NCI-H187 treated with DMSO at 0.1 percent for 48 hours (cell line): ENCODE measurements at regions not wholly inside any gene's neighbourhood (a gene's known extent, or its start where the extent isn't known, plus 50 kb on each side); places are given as distances from the start of the nearest gene placed in this dataset.

Experiments used
- DNase-seq: peaks from one replicate; lab custom pipeline; 2025; lab: John Stamatoyannopoulos, UW

DNA sequence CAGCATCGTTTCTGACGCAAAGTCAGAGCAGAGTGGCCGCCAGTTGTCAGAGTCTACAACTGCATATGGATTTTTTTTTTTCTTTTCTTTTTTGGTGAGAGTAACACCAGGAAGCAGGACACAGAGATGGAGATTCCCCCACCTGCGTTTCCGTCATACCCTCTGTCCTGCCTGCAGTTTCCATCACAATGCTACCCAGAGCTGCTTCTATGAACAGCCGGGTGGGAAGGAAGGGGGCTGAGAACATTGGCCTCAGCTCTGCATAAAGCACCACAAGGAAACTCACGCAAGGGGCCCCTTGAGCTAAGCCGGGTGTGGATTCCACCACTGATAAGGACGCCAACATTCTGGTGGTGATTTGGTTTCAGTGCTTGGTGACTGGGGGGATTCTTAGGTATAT lies 183.5 kb upstream of the AFDN start:
- no peak for DNase-seq

DNA sequence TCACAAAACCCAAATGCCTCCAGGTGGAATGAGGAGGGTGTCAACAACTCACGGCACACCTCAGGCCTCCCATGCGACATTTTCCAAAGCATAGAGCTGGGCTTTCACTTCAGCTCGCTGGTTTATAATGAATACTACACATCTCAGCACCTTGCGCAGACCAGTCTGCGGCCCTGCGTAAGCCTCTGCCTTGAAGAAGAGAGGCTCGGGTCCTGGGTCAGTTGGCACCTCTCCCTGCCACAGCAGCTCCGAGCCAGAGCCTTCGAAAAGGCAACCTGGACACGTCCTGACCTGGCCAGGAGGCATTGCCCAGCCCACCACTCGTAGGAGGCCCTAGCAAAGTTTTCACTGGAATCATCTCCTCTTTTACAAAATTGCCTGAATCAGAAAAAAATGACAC lies 183.0 kb upstream of the AFDN start:
- DNase-seq, result no peak

DNA sequence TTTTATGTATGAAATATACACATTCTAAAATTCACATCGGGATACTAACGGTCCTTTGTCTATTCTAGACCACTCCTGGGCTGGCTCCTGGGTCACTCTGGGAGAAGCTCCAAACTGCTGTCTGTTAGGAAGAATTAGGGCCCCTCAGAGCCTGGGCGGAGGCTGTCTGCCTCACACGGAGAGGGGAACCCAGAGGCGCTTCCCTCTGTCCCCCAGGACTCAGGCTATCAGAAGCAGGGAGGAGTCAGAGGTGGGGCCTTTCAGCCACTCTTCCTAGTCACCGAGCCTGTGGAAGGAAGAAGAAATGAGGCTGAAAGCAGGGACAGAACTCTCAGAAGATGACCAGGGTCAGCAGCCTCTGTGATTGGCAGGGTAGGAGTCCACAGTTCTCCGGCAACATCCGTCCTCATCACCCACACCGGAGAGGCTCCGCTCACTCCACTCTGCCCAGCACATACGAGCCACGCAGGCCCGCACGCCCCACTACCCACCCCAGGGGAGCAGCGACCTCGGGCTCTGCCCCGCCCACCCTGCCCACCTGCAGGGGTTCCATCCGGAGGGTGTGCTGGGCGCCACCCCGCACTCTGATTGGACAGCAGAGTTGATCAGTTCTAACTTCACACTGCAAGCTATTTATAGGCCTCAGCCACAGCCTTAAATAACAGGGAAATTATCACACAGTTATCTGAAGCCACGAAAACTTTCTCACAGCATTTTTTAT lies 182.1 kb upstream of the AFDN start:
- no peak for DNase-seq

DNA sequence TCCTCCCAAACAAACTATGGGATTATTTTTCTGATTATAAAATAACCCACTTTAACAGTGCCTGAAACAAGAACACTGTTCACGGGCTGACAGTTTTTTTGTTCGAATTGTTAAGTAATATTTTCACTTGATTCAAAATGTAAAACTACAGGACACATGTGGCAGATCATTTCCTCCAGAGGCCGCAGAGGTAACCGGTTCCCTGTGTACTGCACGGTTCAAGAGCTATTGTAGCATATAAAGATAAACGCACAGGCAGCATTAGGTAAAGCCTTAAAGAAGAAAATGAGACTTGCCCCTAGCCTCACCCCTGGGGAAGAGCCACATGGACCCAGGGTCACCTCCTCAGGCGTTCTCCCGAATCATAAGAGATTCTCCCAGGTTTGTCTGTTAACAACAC lies 181.3 kb upstream of the AFDN start:
- no peak for DNase-seq

GRCh38 chr6:167647306-167647705 lies 179.4 kb upstream of the AFDN start:
- DNase-seq, result no peak

DNA sequence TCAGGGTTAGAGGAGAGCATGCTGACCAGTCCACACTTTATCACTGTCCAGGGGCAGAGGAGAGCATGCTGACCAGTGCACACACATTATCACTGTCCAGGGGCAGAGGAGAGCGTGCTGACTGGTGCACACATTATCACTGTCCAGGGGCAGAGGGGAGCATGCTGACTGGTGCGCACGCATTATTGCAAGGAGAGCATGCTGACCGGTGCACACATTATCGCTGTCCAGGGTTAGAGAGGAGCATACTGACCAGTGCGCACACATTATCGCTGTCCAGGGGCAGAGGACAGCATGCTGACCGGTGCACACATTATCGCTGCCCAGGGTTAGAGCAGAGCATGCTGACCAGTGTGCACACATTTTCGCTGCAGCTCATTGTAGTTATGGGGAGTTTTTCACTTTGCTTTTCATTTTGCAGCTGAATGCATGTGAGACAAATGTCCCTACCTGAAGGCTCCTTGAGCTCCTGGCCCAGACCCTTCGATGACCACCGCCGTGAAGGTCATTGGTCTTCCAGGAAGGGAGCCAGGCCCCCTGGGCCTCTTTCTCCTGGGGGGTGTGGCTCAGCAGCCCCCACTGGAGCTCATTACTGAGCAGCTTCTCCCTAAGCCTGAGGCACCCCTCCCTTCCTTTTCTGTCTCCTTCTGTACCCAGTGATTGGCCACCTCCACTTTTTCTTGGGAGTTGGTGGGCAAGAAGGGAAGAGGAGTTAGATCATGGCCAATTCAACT lies 178.8 kb upstream of the AFDN start:
- no peak for DNase-seq

GRCh38 chr6:167648501-167649278 lies 178.0 kb upstream of the AFDN start:
- DNase-seq, result no peak

DNA sequence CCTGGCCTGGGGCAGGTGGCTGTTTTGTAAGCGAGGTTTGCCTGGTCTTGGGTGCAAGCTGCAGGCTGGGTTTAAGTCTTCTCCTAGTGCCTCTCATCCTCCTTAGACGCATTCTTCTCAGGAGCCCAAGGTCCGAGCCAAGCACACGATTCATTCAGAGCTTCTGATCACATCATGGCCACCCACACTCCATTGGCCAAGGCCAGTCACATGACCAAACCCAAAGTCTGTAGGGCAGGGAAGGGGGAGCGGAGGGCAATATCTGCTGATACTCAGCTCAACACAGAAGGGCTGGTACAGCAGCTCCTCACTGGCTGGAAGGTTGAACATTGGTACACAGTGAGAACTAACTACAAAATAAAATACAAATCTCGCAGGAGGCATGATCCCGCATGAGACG lies 177.2 kb upstream of the AFDN start:
- no peak for DNase-seq

DNA sequence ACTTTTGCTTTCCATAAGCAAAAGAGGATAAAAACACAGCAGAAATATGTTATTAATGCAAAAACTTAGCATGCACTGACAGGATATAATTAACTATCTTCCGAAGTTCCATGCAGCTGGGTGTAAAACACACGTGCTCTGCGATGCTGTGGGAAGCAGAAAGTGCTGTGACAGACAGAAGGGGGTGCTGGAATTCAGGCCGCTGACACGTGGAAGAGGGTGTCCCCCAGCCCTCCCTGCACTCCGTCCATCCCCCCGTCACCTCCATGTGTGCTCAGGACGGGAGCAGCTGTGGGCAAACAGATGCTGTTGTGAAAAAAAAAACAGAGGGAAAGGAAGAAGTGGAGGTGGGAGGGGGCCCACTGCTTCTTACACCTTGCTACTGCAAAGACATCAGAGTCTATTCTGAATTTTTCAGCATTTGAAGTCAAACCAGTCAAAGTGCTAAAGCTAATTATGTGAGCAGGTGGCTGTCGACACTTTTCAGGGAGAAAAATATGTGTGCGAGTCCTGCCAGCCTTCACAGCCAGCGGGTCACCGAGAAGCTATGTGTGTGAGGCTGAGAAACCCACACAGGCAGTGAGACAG lies 175.9 kb upstream of the AFDN start:
- DNase-seq, result no peak

GRCh38 chr6:167651318-167652041 lies 175.2 kb upstream of the AFDN start:
- DNase-seq, result no peak

DNA sequence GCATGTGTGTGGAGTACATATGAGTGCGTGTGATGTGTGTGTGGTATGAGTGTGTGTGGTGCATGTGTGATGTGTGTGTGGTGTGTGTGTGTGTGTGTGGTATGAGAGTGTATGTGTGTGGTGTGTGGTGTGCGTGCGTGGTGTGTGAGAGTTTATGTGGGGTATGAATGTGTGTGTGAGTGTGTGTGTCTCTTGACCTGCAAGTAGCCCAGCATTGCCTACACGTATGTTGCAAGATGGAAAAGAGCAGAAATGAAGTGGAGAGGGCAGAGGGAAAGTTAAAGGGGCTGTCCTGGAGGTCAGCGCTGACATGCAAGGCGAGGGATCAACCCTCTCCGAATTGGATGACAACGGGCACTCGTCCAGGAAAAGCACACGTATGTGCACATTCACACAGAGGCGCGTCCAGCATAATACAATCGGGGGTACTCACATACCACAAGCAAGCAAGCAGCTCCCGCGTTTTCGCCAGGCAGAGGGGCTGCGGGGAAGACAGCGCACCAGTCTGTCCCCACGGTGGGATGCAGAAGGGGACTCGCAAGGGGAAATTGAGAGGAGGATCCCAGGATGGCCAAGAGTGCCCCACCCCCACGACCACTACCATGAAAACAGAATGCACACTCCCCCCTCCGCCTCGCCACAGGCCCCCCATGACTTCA lies 174.5 kb upstream of the AFDN start:
- DNase-seq, result no peak

- no peak for DNase-seq
These were observed 174.0 kb upstream of the AFDN start for GRCh38 chr6:167652701-167653095.

DNA sequence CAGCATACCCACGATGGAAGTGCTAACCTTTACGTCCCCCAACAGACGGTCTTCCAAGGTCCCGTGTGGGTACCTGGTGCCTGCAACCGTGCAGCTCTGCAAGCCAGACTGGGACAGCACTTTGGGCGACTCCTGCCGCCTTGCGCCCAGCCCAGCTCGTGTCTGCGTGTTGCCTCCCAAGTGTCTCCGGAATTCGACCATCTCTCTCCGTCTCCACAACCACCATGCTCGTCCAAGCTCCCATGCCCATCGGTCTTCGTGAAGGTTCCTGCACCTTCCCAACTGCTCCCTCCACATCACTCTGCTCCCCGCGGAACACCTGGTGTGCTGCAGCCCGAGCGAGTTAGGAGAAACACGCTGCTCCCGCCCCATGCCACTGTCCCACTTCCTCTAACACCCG lies 173.2 kb upstream of the AFDN start:
- no peak for DNase-seq

DNA sequence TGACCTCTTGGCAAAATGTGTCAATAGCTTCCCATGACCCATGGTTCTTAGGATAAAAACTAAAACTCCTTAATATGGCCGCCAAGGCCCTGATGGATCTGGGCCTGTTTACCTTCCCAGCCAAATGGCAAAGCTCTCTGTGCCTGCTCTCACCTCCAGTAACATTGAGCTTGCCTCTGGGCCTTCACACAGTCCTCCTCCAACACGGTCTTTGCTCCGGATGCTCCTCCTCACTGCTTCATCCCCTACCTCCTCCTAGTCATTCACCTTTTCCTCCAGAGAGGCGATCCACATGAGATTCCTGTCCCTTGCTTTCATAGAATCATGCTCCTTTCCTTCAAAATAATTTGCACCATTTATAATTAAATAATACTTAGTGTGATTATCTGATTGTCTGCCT lies 172.3 kb upstream of the AFDN start:
- no peak for DNase-seq

- DNase-seq, result no peak
These were observed 171.4 kb upstream of the AFDN start for GRCh38 chr6:167655174-167655821.

DNA sequence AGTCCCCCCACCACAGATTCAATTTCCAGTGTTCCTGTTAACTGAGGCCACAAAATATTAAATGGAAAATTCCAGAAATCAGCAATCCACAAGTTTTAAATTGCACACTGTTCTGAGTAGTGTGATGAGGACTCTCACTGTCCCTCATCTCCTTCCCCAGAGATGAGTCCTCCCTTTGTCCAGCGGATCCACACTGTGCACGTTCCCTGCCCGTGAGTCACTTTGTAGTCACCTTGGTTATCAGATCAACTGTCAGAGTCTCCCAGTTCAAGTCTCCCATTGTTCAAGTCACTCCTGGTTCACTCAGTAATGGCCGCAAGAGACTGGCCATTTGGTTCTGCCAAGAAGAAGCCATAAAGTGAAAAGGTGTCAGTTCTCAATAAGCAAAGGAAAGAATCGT lies 168.6 kb upstream of the AFDN start:
- DNase-seq, result no peak

GRCh38 chr6:167659046-167659445 lies 167.7 kb upstream of the AFDN start:
- no peak for DNase-seq

DNA sequence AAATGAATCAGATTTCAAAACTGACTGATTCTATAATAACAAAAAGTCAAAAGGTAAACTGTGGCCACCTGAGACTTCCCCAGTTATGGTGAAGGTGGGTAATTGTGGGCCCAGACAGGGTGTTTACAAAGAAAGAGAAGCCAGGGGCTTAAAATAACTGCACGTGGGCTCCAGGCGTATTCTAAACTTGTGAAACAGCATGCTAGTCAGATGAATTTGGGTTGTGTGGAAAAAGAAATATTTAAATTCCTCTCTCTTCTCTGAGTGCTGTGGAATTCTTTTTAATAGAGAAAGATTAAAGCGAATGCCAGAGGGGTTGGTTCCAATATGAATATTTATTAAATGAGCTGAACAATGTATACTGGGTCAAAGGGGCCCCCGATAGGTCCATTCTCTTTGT lies 166.3 kb upstream of the AFDN start:
- DNase-seq, result no peak

DNA sequence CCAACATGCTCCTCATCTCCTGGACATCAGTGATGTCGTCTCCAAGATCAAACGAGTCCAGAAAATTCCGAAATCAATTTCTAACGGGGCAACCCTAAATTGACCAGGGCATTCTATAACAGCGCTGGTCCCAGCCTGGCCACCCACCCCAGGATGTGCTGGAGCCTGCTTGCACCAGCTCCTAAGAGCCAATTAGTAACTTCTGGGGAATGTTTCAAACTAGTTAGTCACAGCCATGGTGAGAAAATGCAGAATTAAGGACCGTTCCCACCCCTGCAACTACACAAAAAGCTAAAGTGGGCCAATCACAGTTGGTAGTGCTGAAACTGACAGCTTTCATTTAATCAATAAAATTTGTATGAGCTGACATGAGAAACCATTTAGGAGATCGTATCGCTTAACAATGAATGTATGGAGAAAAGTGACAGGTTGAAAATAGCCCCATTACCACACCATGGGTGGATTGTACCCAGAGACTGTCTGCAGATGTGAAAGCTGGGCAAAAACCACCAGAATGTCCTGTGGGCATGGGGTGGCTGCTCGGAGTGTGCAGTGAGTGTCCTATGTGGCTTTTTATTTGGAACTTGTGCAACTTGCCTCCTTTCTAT lies 165.7 kb upstream of the AFDN start:
- DNase-seq, result no peak

- DNase-seq, result no peak
These were observed 165.1 kb upstream of the AFDN start for GRCh38 chr6:167661552-167662044.
